Suprapubic skin (tissue), 4 donors: ENCODE measurements at regions not wholly inside any gene's neighbourhood (a gene's known extent, or its start where the extent isn't known, plus 50 kb on each side); places are given as distances from the start of the nearest gene placed in this dataset.

ENCODE experiments used
- DNase-seq, 2 donors: peaks; one replicate each; pipeline ENCODE4 v3.0.0-alpha.2; 2019; ENCODE audit warnings: low spot score in 2 of 2
- H3K27ac ChIP-seq: fragments of 200-600 bp; sonication (generic); one replicate; pipeline ENCODE4 v1.5.1; 2019
- H3K27me3 ChIP-seq: fragments of 200-600 bp; sonication (generic); one replicate; pipeline ENCODE4 v1.5.1; 2019
- H3K36me3 ChIP-seq: fragments of 200-600 bp; sonication (generic); one replicate; pipeline ENCODE4 v1.5.1; 2019
- H3K4me1 ChIP-seq: fragments of 200-600 bp; sonication (generic); one replicate; pipeline ENCODE4 v1.5.1; 2019
- H3K4me3 ChIP-seq: fragments of 200-600 bp; sonication (generic); one replicate; pipeline ENCODE4 v1.5.1; 2019; ENCODE audit warnings: mild to moderate bottlenecking
- H3K9me3 ChIP-seq: fragments of 200-600 bp; sonication (generic); one replicate; pipeline ENCODE4 v1.5.1; 2019
- CTCF ChIP-seq, 2 donors: fragments of 200-600 bp in 1 of 2; fragments of 450-650 bp in 1 of 2; sonication (generic) in 1 of 2; IDR thresholded peaks; one replicate each; pipeline ENCODE4 v1.5.1; 2016 to 2019; ENCODE audit warnings: antibody characterized with exemption in 2 of 2, mild to moderate bottlenecking in 1 of 2, moderate library complexity in 1 of 2
- EP300 ChIP-seq: sonication (generic); formaldehyde crosslinking; IDR thresholded peaks from one replicate; pipeline ENCODE4 v1.6.1; 2017; ENCODE audit warnings: antibody characterized with exemption
- POLR2A ChIP-seq, 2 donors: fragments of 450-650 bp; IDR thresholded peaks; one replicate each; pipeline ENCODE4 v1.6.1; 2017; ENCODE audit warnings: antibody characterized with exemption in 2 of 2, mild to moderate bottlenecking in 2 of 2, moderate library complexity in 2 of 2
- POLR2AphosphoS5 ChIP-seq, 3 donors: sonication (generic); formaldehyde crosslinking; IDR thresholded peaks; one replicate each; pipeline ENCODE4 v1.6.1; 2017; ENCODE audit warnings: antibody characterized with exemption in 3 of 3
- WGBS: methylation state at CpG from one replicate; pipeline ENCODE4 v1.1.5; 2018; 5-methylcytosine and 5-hydroxymethylcytosine counted together

GRCh38 chr2:5467178-5467905 is 224.8 kb upstream of the SOX11 start:
- WGBS = 86% methylated on average over 15 of the region's 15 CpGs

GRCh38 chr2:5472673-5473072 is 219.5 kb upstream of the SOX11 start:
- DNase-seq = no peak
- Histone ChIP-seq H3K4me1 (no peaks in the 10 kb centered on the region), H3K9me3 (no peaks in the 10 kb centered on the region), H3K27ac (no peak overlapping the region), H3K36me3 (no peaks in the 10 kb centered on the region), H3K4me3 (no peak overlapping the region), H3K27me3 (no peaks in the 10 kb centered on the region)
- WGBS = 89% methylated on average over 4 of the region's 4 CpGs
- no peak for TF ChIP-seq POLR2A (IDR thresholded peaks at IDR 0.05)
- no peak for TF ChIP-seq POLR2AphosphoS5 (IDR thresholded peaks at IDR 0.05)
- TF ChIP-seq EP300 = no peak
- no peak for TF ChIP-seq CTCF (IDR thresholded peaks at IDR 0.05)

More at GRCh38 chr2:5467178-5467905, 224.8 kb upstream of the SOX11 start:
- Histone ChIP-seq H3K4me1 (no peaks in the 10 kb centered on the region), H3K27me3 (no peaks in the 10 kb centered on the region), H3K9me3 (no peaks in the 10 kb centered on the region), H3K27ac (no peak overlapping the region), H3K36me3 (no peaks in the 10 kb centered on the region), H3K4me3 (no peak overlapping the region)
- TF ChIP-seq POLR2A (IDR thresholded peaks at IDR 0.05) (no peak), POLR2AphosphoS5 (IDR thresholded peaks at IDR 0.05) (no peak), EP300 (no peak), CTCF (IDR thresholded peaks at IDR 0.05) (no peak)
- DNase-seq = no peak

GRCh38 chr2:5473635-5474034 is 218.5 kb upstream of the SOX11 start:
- Histone ChIP-seq H3K4me1 (no peaks in the 10 kb centered on the region), H3K27ac (no peak overlapping the region), H3K4me3 (no peak overlapping the region), H3K36me3 (no peaks in the 10 kb centered on the region), H3K27me3 (no peaks in the 10 kb centered on the region), H3K9me3 (no peaks in the 10 kb centered on the region)
- TF ChIP-seq POLR2AphosphoS5 (IDR thresholded peaks at IDR 0.05) = no peak
- TF ChIP-seq POLR2A (IDR thresholded peaks at IDR 0.05) = no peak
- no peak for TF ChIP-seq CTCF (IDR thresholded peaks at IDR 0.05)
- no peak for TF ChIP-seq EP300
- DNase-seq = no peak
- 72% methylated on average over 6 of the region's 6 CpGs for WGBS

- no peak for TF ChIP-seq POLR2A (IDR thresholded peaks at IDR 0.05)
- no peak for TF ChIP-seq EP300
- no peak for TF ChIP-seq POLR2AphosphoS5 (IDR thresholded peaks at IDR 0.05)
- no peak for TF ChIP-seq CTCF (IDR thresholded peaks at IDR 0.05)
- WGBS = 68% methylated on average over 11 of the region's 14 CpGs
- Histone ChIP-seq H3K27ac (no peak overlapping the region), H3K4me1 (no peaks in the 10 kb centered on the region), H3K27me3 (no peaks in the 10 kb centered on the region), H3K36me3 (no peaks in the 10 kb centered on the region), H3K4me3 (no peak overlapping the region), H3K9me3 (no peaks in the 10 kb centered on the region)
- DNase-seq = no peak
These were observed 217.5 kb upstream of the SOX11 start for GRCh38 chr2:5474716-5475115.

GRCh38 chr2:5479265-5479928 is 212.8 kb upstream of the SOX11 start:
- peaks cover 6% of the 10 kb centered on the region for H3K4me1 ChIP-seq
- H3K4me3 ChIP-seq = no peak overlapping the region
- WGBS = 20% methylated on average over 7 of the region's 7 CpGs

More at GRCh38 chr2:5479265-5479928, 212.8 kb upstream of the SOX11 start:
- Histone ChIP-seq H3K36me3 (no peaks in the 10 kb centered on the region), H3K27ac (no peak overlapping the region), H3K27me3 (no peaks in the 10 kb centered on the region), H3K9me3 (no peaks in the 10 kb centered on the region)
- TF ChIP-seq POLR2AphosphoS5 (IDR thresholded peaks at IDR 0.05) (no peak), EP300 (no peak), CTCF (IDR thresholded peaks at IDR 0.05) (no peak), POLR2A (IDR thresholded peaks at IDR 0.05) (no peak)
- no peak for DNase-seq
